ENCODE measurements at regions not wholly inside any gene's neighbourhood (a gene's known extent, or its start where the extent isn't known, plus 50 kb on each side); places are given as distances from the start of the nearest gene placed in this dataset.

- H3K23ac ChIP-seq (ENCODE audit: low read length in 2 of 2), result no peak overlapping the region
- H3K4me3 ChIP-seq (ENCODE audit: insufficient read depth in 1 of 2, low read depth in 1 of 2, low read length in 2 of 2), result no peak overlapping the region
- H3K27me3 ChIP-seq (ENCODE audit: control insufficient read depth in 1 of 2, insufficient read depth in 1 of 2, low read length in 2 of 2), result no peaks in the 10 kb centered on the region
- H4K8ac ChIP-seq (ENCODE audit: low read length), result no peak overlapping the region
- H3K4me1 ChIP-seq (ENCODE audit: control insufficient read depth, insufficient read depth, low read depth, low read length), result no peaks in the 10 kb centered on the region
- no peak overlapping the region for H2BK12ac ChIP-seq (ENCODE audit: low read length in 2 of 2)
- no peak overlapping the region for H2BK15ac ChIP-seq (ENCODE audit: low read depth, poor library complexity, severe bottlenecking)
- no peaks in the 10 kb centered on the region for H3K36me3 ChIP-seq (ENCODE audit: control insufficient read depth in 1 of 2, insufficient read depth in 2 of 2, low read depth in 1 of 2, low read length in 2 of 2)
- no peak overlapping the region for H3K4ac ChIP-seq (ENCODE audit: low read depth in 1 of 2, low read length in 2 of 2)
- no peak overlapping the region for H4K91ac ChIP-seq (ENCODE audit: low read length)
- no peak overlapping the region for H2BK120ac ChIP-seq (ENCODE audit: low read depth, low read length)
- no peak overlapping the region for H3K14ac ChIP-seq (ENCODE audit: low read length in 2 of 2)
- H3K9ac ChIP-seq (ENCODE audit: low read length), result no peak overlapping the region
- no peak overlapping the region for H3K27ac ChIP-seq (ENCODE audit: low read length, poor library complexity, severe bottlenecking)
- no peak overlapping the region for H2AK5ac ChIP-seq (ENCODE audit: low read length, severe bottlenecking)
- H3K79me1 ChIP-seq (replicated peaks; ENCODE audit: low read length, poor library complexity, severe bottlenecking), result no peaks in the 10 kb centered on the region
- H2BK5ac ChIP-seq (ENCODE audit: low read depth, low read length, poor library complexity, severe bottlenecking), result no peak overlapping the region
- H3K18ac ChIP-seq (ENCODE audit: low read depth in 1 of 2, low read length in 2 of 2), result no peak overlapping the region
- H3K4me2 ChIP-seq (ENCODE audit: low read length, poor library complexity, severe bottlenecking), result no peak overlapping the region
- H2AFZ ChIP-seq (ENCODE audit: low read depth, low read length), result no peak overlapping the region
- H3K9me3 ChIP-seq (ENCODE audit: control insufficient read depth, low read length), result no peaks in the 10 kb centered on the region
- DNase-seq, result peak; percentile 4
- no CpG with 5 or more reads among the region's 2 CpGs for WGBS
These were observed 807.0 kb downstream of the SLC4A3 start for GRCh38 chr2:220434385-220434784.

DNA sequence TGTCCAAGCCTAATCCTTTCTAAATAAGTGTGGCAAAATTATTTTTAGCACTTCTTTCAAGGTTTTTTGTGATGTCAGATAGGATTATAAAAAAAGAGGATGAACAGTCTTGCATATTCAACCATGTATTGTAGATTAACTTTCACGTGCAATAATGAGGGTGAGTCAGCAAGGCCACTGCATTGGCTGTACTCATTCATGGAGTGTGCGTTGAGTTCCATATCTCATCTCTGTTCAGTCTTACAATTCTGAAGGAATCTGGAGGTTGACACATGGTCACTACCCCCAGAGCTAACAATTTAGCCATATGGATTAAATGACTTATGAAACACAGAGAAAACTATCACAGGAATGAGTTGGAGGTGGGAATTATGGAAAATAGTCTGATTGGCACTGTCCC, 810.5 kb downstream of the SLC4A3 start:
- no peak overlapping the region for H3K14ac ChIP-seq (ENCODE audit: low read length in 2 of 2)
- WGBS, result 97% methylated on average over 2 of the region's 2 CpGs

GRCh38 chr2:220440731-220441130, 813.3 kb downstream of the SLC4A3 start:
- no CpG with 5 or more reads among the region's 2 CpGs for WGBS
- Histone ChIP-seq H3K4me2 (ENCODE audit: low read length, poor library complexity, severe bottlenecking) (no peak overlapping the region), H2BK15ac (ENCODE audit: low read depth, poor library complexity, severe bottlenecking) (no peak overlapping the region), H3K23ac (ENCODE audit: low read length in 2 of 2) (no peak overlapping the region), H3K14ac (ENCODE audit: low read length in 2 of 2) (no peak overlapping the region), H3K36me3 (ENCODE audit: control insufficient read depth in 1 of 2, insufficient read depth in 2 of 2, low read depth in 1 of 2, low read length in 2 of 2) (no peaks in the 10 kb centered on the region), H3K9me3 (ENCODE audit: control insufficient read depth, low read length) (no peaks in the 10 kb centered on the region), H2AFZ (ENCODE audit: low read depth, low read length) (no peak overlapping the region), H2AK5ac (ENCODE audit: low read length, severe bottlenecking) (no peak overlapping the region), H2BK120ac (ENCODE audit: low read depth, low read length) (no peak overlapping the region), H3K79me1 (replicated peaks; ENCODE audit: low read length, poor library complexity, severe bottlenecking) (no peaks in the 10 kb centered on the region), H3K4me1 (ENCODE audit: control insufficient read depth, insufficient read depth, low read depth, low read length) (no peaks in the 10 kb centered on the region), H3K9ac (ENCODE audit: low read length) (no peak overlapping the region), H4K91ac (ENCODE audit: low read length) (no peak overlapping the region), H3K4me3 (ENCODE audit: insufficient read depth in 1 of 2, low read depth in 1 of 2, low read length in 2 of 2) (no peak overlapping the region), H3K18ac (ENCODE audit: low read depth in 1 of 2, low read length in 2 of 2) (no peak overlapping the region), H2BK5ac (ENCODE audit: low read depth, low read length, poor library complexity, severe bottlenecking) (no peak overlapping the region), H3K27me3 (ENCODE audit: control insufficient read depth in 1 of 2, insufficient read depth in 1 of 2, low read length in 2 of 2) (no peaks in the 10 kb centered on the region), H3K4ac (ENCODE audit: low read depth in 1 of 2, low read length in 2 of 2) (no peak overlapping the region), H2BK12ac (ENCODE audit: low read length in 2 of 2) (no peak overlapping the region), H4K8ac (ENCODE audit: low read length) (no peak overlapping the region), H3K27ac (ENCODE audit: low read length, poor library complexity, severe bottlenecking) (no peak overlapping the region)
- DNase-seq, result no peak

More for the DNA sequence above, 810.5 kb downstream of the SLC4A3 start:
- Histone ChIP-seq H3K4ac (ENCODE audit: low read depth in 1 of 2, low read length in 2 of 2) (no peak overlapping the region), H3K4me1 (ENCODE audit: control insufficient read depth, insufficient read depth, low read depth, low read length) (no peaks in the 10 kb centered on the region), H2AK5ac (ENCODE audit: low read length, severe bottlenecking) (no peak overlapping the region), H4K91ac (ENCODE audit: low read length) (no peak overlapping the region), H2BK5ac (ENCODE audit: low read depth, low read length, poor library complexity, severe bottlenecking) (no peak overlapping the region), H2BK120ac (ENCODE audit: low read depth, low read length) (no peak overlapping the region), H3K4me2 (ENCODE audit: low read length, poor library complexity, severe bottlenecking) (no peak overlapping the region), H3K27me3 (ENCODE audit: control insufficient read depth in 1 of 2, insufficient read depth in 1 of 2, low read length in 2 of 2) (no peaks in the 10 kb centered on the region), H3K79me1 (replicated peaks; ENCODE audit: low read length, poor library complexity, severe bottlenecking) (no peaks in the 10 kb centered on the region), H3K18ac (ENCODE audit: low read depth in 1 of 2, low read length in 2 of 2) (no peak overlapping the region), H3K4me3 (ENCODE audit: insufficient read depth in 1 of 2, low read depth in 1 of 2, low read length in 2 of 2) (no peak overlapping the region), H3K27ac (ENCODE audit: low read length, poor library complexity, severe bottlenecking) (no peak overlapping the region), H2BK15ac (ENCODE audit: low read depth, poor library complexity, severe bottlenecking) (no peak overlapping the region), H4K8ac (ENCODE audit: low read length) (no peak overlapping the region), H2AFZ (ENCODE audit: low read depth, low read length) (no peak overlapping the region), H3K36me3 (ENCODE audit: control insufficient read depth in 1 of 2, insufficient read depth in 2 of 2, low read depth in 1 of 2, low read length in 2 of 2) (no peaks in the 10 kb centered on the region), H3K23ac (ENCODE audit: low read length in 2 of 2) (no peak overlapping the region), H3K9me3 (ENCODE audit: control insufficient read depth, low read length) (no peaks in the 10 kb centered on the region), H3K9ac (ENCODE audit: low read length) (no peak overlapping the region), H2BK12ac (ENCODE audit: low read length in 2 of 2) (no peak overlapping the region)
- DNase-seq, result no peak

- no peak overlapping the region for H4K91ac ChIP-seq (ENCODE audit: low read length)
- H4K8ac ChIP-seq (ENCODE audit: low read length), result no peak overlapping the region
- no peaks in the 10 kb centered on the region for H3K36me3 ChIP-seq (ENCODE audit: control insufficient read depth in 1 of 2, insufficient read depth in 2 of 2, low read depth in 1 of 2, low read length in 2 of 2)
- no peaks in the 10 kb centered on the region for H3K9me3 ChIP-seq (ENCODE audit: control insufficient read depth, low read length)
- H3K4me3 ChIP-seq (ENCODE audit: insufficient read depth in 1 of 2, low read depth in 1 of 2, low read length in 2 of 2), result no peak overlapping the region
- H3K14ac ChIP-seq (ENCODE audit: low read length in 2 of 2), result no peak overlapping the region
- no peak overlapping the region for H3K23ac ChIP-seq (ENCODE audit: low read length in 2 of 2)
- H3K4me2 ChIP-seq (ENCODE audit: low read length, poor library complexity, severe bottlenecking), result no peak overlapping the region
- no peak overlapping the region for H3K9ac ChIP-seq (ENCODE audit: low read length)
- WGBS, result no CpG with 5 or more reads among the region's 3 CpGs
- H2BK120ac ChIP-seq (ENCODE audit: low read depth, low read length), result no peak overlapping the region
- no peaks in the 10 kb centered on the region for H3K79me1 ChIP-seq (replicated peaks; ENCODE audit: low read length, poor library complexity, severe bottlenecking)
- no peak overlapping the region for H2AFZ ChIP-seq (ENCODE audit: low read depth, low read length)
- H2AK5ac ChIP-seq (ENCODE audit: low read length, severe bottlenecking), result no peak overlapping the region
- no peaks in the 10 kb centered on the region for H3K27me3 ChIP-seq (ENCODE audit: control insufficient read depth in 1 of 2, insufficient read depth in 1 of 2, low read length in 2 of 2)
- H3K4me1 ChIP-seq (ENCODE audit: control insufficient read depth, insufficient read depth, low read depth, low read length), result no peaks in the 10 kb centered on the region
- H2BK15ac ChIP-seq (ENCODE audit: low read depth, poor library complexity, severe bottlenecking), result no peak overlapping the region
- H3K4ac ChIP-seq (ENCODE audit: low read depth in 1 of 2, low read length in 2 of 2), result no peak overlapping the region
- no peak overlapping the region for H3K18ac ChIP-seq (ENCODE audit: low read depth in 1 of 2, low read length in 2 of 2)
- H3K27ac ChIP-seq (ENCODE audit: low read length, poor library complexity, severe bottlenecking), result no peak overlapping the region
- no peak overlapping the region for H2BK5ac ChIP-seq (ENCODE audit: low read depth, low read length, poor library complexity, severe bottlenecking)
- DNase-seq, result no peak
- H2BK12ac ChIP-seq (ENCODE audit: low read length in 2 of 2), result no peak overlapping the region
These were observed 814.0 kb downstream of the SLC4A3 start for GRCh38 chr2:220441404-220441803.

Data from mesenchymal stem cell (in vitro differentiated cells and primary cell).